ENCODE measurements at regions not wholly inside any gene's neighbourhood (a gene's known extent, or its start where the extent isn't known, plus 50 kb on each side); places are given as distances from the start of the nearest gene placed in this dataset.

GRCh38 chr2:204110338-204110741 lies 173.8 kb downstream of the ICOS start:
- no peak for TF ChIP-seq CTCF (conservative IDR thresholded peaks at IDR 0.05; ENCODE audit: low read depth in 2 of 2)
- no peak for TF ChIP-seq EZH2 (IDR thresholded peaks at IDR 0.05; ENCODE audit: low read depth, unreplicated experiment)
- TF ChIP-seq POLR2AphosphoS5 (IDR thresholded peaks at IDR 0.05; ENCODE audit: low read depth): no peak
- no peak for TF ChIP-seq ETS1 (IDR thresholded peaks at IDR 0.05)
- TF ChIP-seq ZNF114 (CRISPR knock-in tag; IDR thresholded peaks at IDR 0.05): no peak
- TF ChIP-seq JUNB (IDR thresholded peaks at IDR 0.05; ENCODE audit: unreplicated experiment): no peak
- TF ChIP-seq EZH2phosphoT487 (IDR thresholded peaks at IDR 0.05; ENCODE audit: unreplicated experiment): no peak
- no peak for TF ChIP-seq REST (IDR thresholded peaks at IDR 0.05; ENCODE audit: unreplicated experiment)
- TF ChIP-seq ZNF462 (CRISPR knock-in tag; IDR thresholded peaks at IDR 0.05): no peak

All from GM23338 (cell line).